Ovary (tissue), 7 donors: ENCODE measurements at regions not wholly inside any gene's neighbourhood (a gene's known extent, or its start where the extent isn't known, plus 50 kb on each side); places are given as distances from the start of the nearest gene placed in this dataset.

Experiments used
- DNase-seq, 5 donors: peaks; one replicate each; pipeline ENCODE4 v3.0.0-alpha.2; 2019 to 2020
- H3K27ac ChIP-seq, 2 donors: fragments of 200-600 bp; one replicate each; pipeline versions ENCODE4 v1.5.1 to v1.8.0; 2019 to 2022
- H3K27me3 ChIP-seq: fragments of 200-600 bp; one replicate; pipeline ENCODE4 v1.8.0; 2022
- H3K36me3 ChIP-seq: fragments of 200-600 bp; sonication (generic); one replicate; pipeline ENCODE4 v1.5.1; 2019
- H3K4me1 ChIP-seq: one replicate; pipeline ENCODE4 v1.8.1; 2013; ENCODE audit warnings: mild to moderate bottlenecking, moderate library complexity; ENCODE audit not compliant: insufficient read depth
- H3K4me3 ChIP-seq: fragments of 200-600 bp; sonication (generic); one replicate; pipeline ENCODE4 v1.5.1; 2017
- H3K9me3 ChIP-seq, 2 donors: fragments of 200-600 bp in 1 of 2; sonication (generic) in 1 of 2; one replicate each; pipeline versions ENCODE4 v1.5.1 to v1.8.1; 2013 to 2019; ENCODE audit warnings: mild to moderate bottlenecking in 1 of 2, moderate library complexity in 1 of 2
- EP300 ChIP-seq: sonication (generic); formaldehyde crosslinking; IDR thresholded peaks from one replicate; pipeline ENCODE4 v1.6.1; 2017; ENCODE audit warnings: antibody characterized with exemption
- POLR2A ChIP-seq: fragments of 450-650 bp; IDR thresholded peaks from one replicate; pipeline ENCODE4 v1.6.1; 2017; ENCODE audit warnings: antibody characterized with exemption, mild to moderate bottlenecking, moderate library complexity
- WGBS, 3 donors: extraction: QIAGEN DNeasy Blood & Tissue Kit in 1 of 3; methylation state at CpG; one replicate each; pipeline versions ENCODE4 v1.1.5 to v1.1.7; 2013 to 2017; 5-methylcytosine and 5-hydroxymethylcytosine counted together
- intact Hi-C, 4 donors: fragments of 100-400 bp; cut with DNase I; formaldehyde crosslinking; loops; one replicate each; pipeline versions ENCODE4 v1.11.0 to v1.15.1; 2022 to 2023
- TF ChIP-seq, protein P1 (sequence below), 3 donors: fragments of 450-650 bp in 2 of 3; fragments of 200-600 bp in 1 of 3; IDR thresholded peaks; one replicate each; pipeline versions ENCODE4 v1.5.1 to v1.8.0; 2016 to 2022; ENCODE audit warnings: antibody characterized with exemption in 3 of 3, mild to moderate bottlenecking in 1 of 3
- donor health status: DM: no; HTN: no; CAD: no; lungs with moderate emphysema.
- donor health status: DM: no; HTN: no; CAD: no.
- donor health status: Bipolar disorder and iron deficiency.
- donor health status: DM: no; HTN: no; CAD: no.
- donor health status: DM: yes; HTN: yes; CAD: no.

DNA sequence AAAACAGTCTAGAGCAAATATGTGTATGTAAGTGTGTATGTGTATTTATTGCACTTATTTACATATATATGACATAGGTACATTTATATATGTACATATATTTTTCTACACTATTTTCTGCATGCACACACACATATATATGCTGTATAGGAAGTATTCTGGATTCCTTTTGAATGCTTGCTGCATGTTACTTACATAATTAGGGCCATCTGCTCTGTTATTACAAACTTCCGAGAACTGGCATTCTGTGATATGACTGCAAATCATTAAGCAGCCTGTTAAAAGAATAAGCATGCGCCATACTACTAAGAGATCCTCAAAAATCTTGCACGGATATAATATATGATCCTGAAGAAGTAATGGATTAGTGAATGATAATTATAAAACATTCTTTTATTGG is 1157.6 kb upstream of the TENM3 start:
- H3K9me3 ChIP-seq = no peaks in the 10 kb centered on the region
- DNase-seq = no peak
- intact Hi-C loops = no loop called here
- TF ChIP-seq, protein P1, sequence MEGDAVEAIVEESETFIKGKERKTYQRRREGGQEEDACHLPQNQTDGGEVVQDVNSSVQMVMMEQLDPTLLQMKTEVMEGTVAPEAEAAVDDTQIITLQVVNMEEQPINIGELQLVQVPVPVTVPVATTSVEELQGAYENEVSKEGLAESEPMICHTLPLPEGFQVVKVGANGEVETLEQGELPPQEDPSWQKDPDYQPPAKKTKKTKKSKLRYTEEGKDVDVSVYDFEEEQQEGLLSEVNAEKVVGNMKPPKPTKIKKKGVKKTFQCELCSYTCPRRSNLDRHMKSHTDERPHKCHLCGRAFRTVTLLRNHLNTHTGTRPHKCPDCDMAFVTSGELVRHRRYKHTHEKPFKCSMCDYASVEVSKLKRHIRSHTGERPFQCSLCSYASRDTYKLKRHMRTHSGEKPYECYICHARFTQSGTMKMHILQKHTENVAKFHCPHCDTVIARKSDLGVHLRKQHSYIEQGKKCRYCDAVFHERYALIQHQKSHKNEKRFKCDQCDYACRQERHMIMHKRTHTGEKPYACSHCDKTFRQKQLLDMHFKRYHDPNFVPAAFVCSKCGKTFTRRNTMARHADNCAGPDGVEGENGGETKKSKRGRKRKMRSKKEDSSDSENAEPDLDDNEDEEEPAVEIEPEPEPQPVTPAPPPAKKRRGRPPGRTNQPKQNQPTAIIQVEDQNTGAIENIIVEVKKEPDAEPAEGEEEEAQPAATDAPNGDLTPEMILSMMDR (IDR thresholded peaks at IDR 0.05) = no peak
- TF ChIP-seq EP300 = no peak
- TF ChIP-seq POLR2A = no peak
- H3K4me3 ChIP-seq = no peak overlapping the region
- H3K27me3 ChIP-seq = no peaks in the 10 kb centered on the region
- no peaks in the 10 kb centered on the region for H3K4me1 ChIP-seq
- no peaks in the 10 kb centered on the region for H3K36me3 ChIP-seq
- WGBS, 3 donors = 27 to 55% (median 55%) methylated on average over 3 of the region's 3 CpGs
- no peak overlapping the region for H3K27ac ChIP-seq

DNA sequence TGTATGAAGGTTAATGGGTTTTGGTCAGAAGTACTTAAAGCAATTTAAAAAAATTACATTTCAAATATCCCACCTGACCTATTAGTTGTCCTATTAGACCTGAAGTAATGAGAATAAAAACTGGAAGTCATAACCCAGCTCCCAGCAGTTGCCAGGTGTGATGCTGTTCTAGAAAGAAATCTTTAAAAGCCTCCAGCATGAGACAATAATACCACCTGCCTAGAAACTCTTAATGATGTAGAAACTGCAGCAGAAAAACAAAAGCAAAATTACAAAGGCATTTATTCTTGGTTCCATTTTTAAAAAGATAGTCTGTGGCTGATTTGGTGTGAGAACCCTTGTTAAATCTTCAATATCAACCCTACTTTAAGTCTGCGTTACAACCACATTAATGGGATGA is 1137.7 kb upstream of the TENM3 start:
- no peaks in the 10 kb centered on the region for H3K9me3 ChIP-seq
- no peaks in the 10 kb centered on the region for H3K4me1 ChIP-seq
- no peaks in the 10 kb centered on the region for H3K36me3 ChIP-seq
- TF ChIP-seq, protein P1 (IDR thresholded peaks at IDR 0.05) = no peak
- TF ChIP-seq POLR2A = no peak
- TF ChIP-seq EP300 = no peak
- H3K4me3 ChIP-seq = no peak overlapping the region
- no peak overlapping the region for H3K27ac ChIP-seq
- no peak for DNase-seq
- no peaks in the 10 kb centered on the region for H3K27me3 ChIP-seq
- intact Hi-C loops = no loop called here
- WGBS, 3 donors = 83 to 97% (median 94%) methylated on average over 1 of the region's 1 CpG

DNA sequence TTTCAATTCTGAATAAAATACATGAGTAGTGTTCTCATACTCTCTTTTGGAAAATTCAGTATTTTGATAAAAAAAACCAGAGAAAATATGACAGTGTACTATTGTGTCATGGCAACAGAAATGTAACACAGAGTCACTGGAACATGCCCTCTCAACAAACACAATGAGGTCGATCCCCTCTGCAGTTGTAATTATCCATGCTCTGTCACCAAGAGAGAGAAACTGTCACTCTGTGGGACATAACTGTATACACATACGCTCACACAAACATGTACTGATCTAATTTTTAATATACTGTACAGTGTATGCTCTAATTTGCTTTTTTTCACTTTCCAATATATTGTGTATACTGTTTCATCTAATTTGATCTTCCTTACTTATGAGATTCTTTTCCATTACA is 1136.8 kb upstream of the TENM3 start:
- intact Hi-C loops = no loop called here
- no peaks in the 10 kb centered on the region for H3K9me3 ChIP-seq
- WGBS, 3 donors = 87 to 94% (median 88%) methylated on average over 2 of the region's 2 CpGs

DNA sequence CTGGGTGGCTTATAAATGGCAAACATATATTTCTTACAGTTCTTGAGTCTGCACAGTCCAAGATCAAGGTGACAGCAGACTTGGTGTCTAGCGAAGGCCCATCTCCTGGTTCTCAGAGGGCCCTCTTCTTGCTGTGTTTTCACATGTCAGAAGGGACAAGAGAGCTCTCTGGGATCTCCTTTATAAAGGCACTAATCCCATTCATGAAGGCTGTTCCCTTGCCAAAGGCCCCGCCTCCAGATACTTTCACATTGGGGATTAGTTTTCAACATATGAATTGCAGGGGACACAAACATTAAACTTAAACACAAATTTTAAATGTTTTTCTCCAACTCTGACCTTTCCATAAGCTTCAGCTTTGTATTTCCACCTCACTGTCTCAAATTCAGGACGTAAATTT is 1135.0 kb upstream of the TENM3 start:
- Histone ChIP-seq H3K9me3 (no peaks in the 10 kb centered on the region), H3K27me3 (no peaks in the 10 kb centered on the region), H3K27ac (no peak overlapping the region), H3K36me3 (no peaks in the 10 kb centered on the region), H3K4me1 (no peaks in the 10 kb centered on the region), H3K4me3 (no peak overlapping the region)
- intact Hi-C loops = no loop called here
- TF ChIP-seq, protein P1 (IDR thresholded peaks at IDR 0.05) = no peak
- TF ChIP-seq POLR2A (no peak), EP300 (no peak)
- 74 to 82% (median 81%) methylated on average over 3 of the region's 3 CpGs for WGBS, 3 donors
- no peak for DNase-seq

More for the DNA sequence above, 1136.8 kb upstream of the TENM3 start:
- Histone ChIP-seq H3K4me1 (no peaks in the 10 kb centered on the region), H3K27ac (no peak overlapping the region), H3K27me3 (no peaks in the 10 kb centered on the region), H3K4me3 (no peak overlapping the region), H3K36me3 (no peaks in the 10 kb centered on the region)
- no peak for DNase-seq
- TF ChIP-seq, protein P1 (IDR thresholded peaks at IDR 0.05) = no peak
- no peak for TF ChIP-seq EP300
- TF ChIP-seq POLR2A = no peak

DNA sequence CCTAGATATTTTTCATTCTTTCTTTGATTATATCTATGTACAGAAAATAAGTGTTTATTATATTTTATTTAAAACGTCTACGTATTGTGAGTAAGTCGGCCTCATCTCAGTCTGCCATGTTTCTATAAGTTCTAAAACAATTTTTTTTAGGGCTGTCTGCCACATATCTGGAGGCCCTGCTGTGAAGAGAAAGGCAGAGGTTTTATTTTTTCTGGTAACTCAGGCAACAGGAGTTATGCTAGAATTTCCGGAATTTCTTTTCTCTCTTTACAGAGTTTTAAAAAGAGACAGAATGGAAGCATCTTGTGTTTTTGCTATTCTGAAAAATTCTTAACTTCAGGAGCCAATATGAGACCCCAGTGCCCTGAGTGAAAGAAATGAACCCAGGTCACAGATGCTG is 1124.0 kb upstream of the TENM3 start:
- no peaks in the 10 kb centered on the region for H3K36me3 ChIP-seq
- TF ChIP-seq EP300 = no peak
- TF ChIP-seq POLR2A = no peak
- TF ChIP-seq, protein P1 (IDR thresholded peaks at IDR 0.05) = no peak
- no peaks in the 10 kb centered on the region for H3K27me3 ChIP-seq
- DNase-seq = no peak
- H3K4me3 ChIP-seq = no peak overlapping the region
- no peak overlapping the region for H3K27ac ChIP-seq
- intact Hi-C loops = no loop called here
- H3K9me3 ChIP-seq = no peaks in the 10 kb centered on the region
- no peaks in the 10 kb centered on the region for H3K4me1 ChIP-seq
- 71 to 82% (median 79%) methylated on average over 4 of the region's 4 CpGs for WGBS, 3 donors
